H9 (cell line): ENCODE measurements at regions not wholly inside any gene's neighbourhood (a gene's known extent, or its start where the extent isn't known, plus 50 kb on each side); places are given as distances from the start of the nearest gene placed in this dataset.

Source experiments
- DNase-seq: peaks from one replicate; pipeline ENCODE4 v3.0.0-alpha.2; 2017
- H2AFZ ChIP-seq: one replicate; pipeline ENCODE4 v1.6.1; 2013; ENCODE audit warnings: mild to moderate bottlenecking, low read length, control low read depth, moderate library complexity
- H2AK5ac ChIP-seq: 2 replicates; pipeline ENCODE4 v1.6.1; 2013; ENCODE audit warnings: low read length, control low read depth, mixed read lengths; ENCODE audit not compliant: insufficient read length
- H2BK120ac ChIP-seq: one replicate; pipeline ENCODE4 v1.6.1; 2013; ENCODE audit warnings: low read depth, mild to moderate bottlenecking, low read length, control low read depth, inconsistent platforms; ENCODE audit not compliant: poor library complexity, severe bottlenecking
- H2BK12ac ChIP-seq: 2 replicates; pipeline ENCODE4 v1.6.1; 2013; ENCODE audit warnings: low read length, control low read depth, mixed read lengths, low read depth; ENCODE audit not compliant: insufficient read length
- H2BK15ac ChIP-seq: 2 replicates; pipeline ENCODE4 v1.6.1; 2013; ENCODE audit warnings: low read depth, low read length, control low read depth
- H2BK20ac ChIP-seq: one replicate; pipeline ENCODE4 v1.6.1; 2013; ENCODE audit warnings: low read depth, mild to moderate bottlenecking, low read length, control low read depth, inconsistent platforms; ENCODE audit not compliant: poor library complexity, severe bottlenecking
- H2BK5ac ChIP-seq: 2 replicates; pipeline ENCODE4 v1.6.1; 2013; ENCODE audit warnings: low read length, control low read depth, mixed read lengths; ENCODE audit not compliant: insufficient read length
- H3K14ac ChIP-seq: 2 replicates; pipeline ENCODE4 v1.6.1; 2013; ENCODE audit warnings: low read length, control low read depth; ENCODE audit not compliant: insufficient read depth
- H3K18ac ChIP-seq: 2 replicates; pipeline ENCODE4 v1.6.1; 2013; ENCODE audit warnings: low read depth, mild to moderate bottlenecking, mixed read lengths, low read length, control low read depth; ENCODE audit not compliant: insufficient read length
- H3K23ac ChIP-seq: 2 replicates; pipeline ENCODE4 v1.6.1; 2013; ENCODE audit warnings: low read length, control low read depth, mixed read lengths, low read depth; ENCODE audit not compliant: insufficient read length
- H3K23me2 ChIP-seq: 2 replicates; pipeline ENCODE4 v1.6.1; 2013; ENCODE audit warnings: low read depth, mild to moderate bottlenecking, mixed read lengths, low read length, control low read depth; ENCODE audit not compliant: insufficient read length, poor library complexity, severe bottlenecking
- H3K27ac ChIP-seq: 2 replicates; pipeline ENCODE4 v1.5.1; 2013; ENCODE audit warnings: low read length, control low read depth, mixed read lengths, low read depth; ENCODE audit not compliant: insufficient read length
- H3K27me3 ChIP-seq: 2 replicates; pipeline ENCODE4 v1.6.1; 2013; ENCODE audit warnings: low read length, control low read depth, inconsistent platforms; ENCODE audit not compliant: insufficient read depth
- H3K4ac ChIP-seq: 2 replicates; pipeline ENCODE4 v1.6.1; 2013; ENCODE audit warnings: low read depth, mild to moderate bottlenecking, control low read depth, inconsistent platforms, low read length, moderate library complexity
- H3K4me1 ChIP-seq: 2 replicates; pipeline ENCODE4 v1.6.1; 2013; ENCODE audit warnings: low read length, control low read depth, inconsistent platforms; ENCODE audit not compliant: insufficient read depth
- H3K4me2 ChIP-seq: 2 replicates; pipeline ENCODE4 v1.6.1; 2013; ENCODE audit warnings: low read length, control low read depth, mixed read lengths; ENCODE audit not compliant: insufficient read length, insufficient read depth
- H3K56ac ChIP-seq: 2 replicates; pipeline ENCODE4 v1.6.1; 2013; ENCODE audit warnings: low read depth, mild to moderate bottlenecking, mixed read lengths, low read length, control low read depth; ENCODE audit not compliant: insufficient read length
- H3K79me1 ChIP-seq: 2 replicates; pipeline ENCODE4 v1.6.1; 2013; ENCODE audit warnings: low read depth, mild to moderate bottlenecking, moderate library complexity, low read length, control low read depth, inconsistent platforms; ENCODE audit not compliant: insufficient read depth, poor library complexity, severe bottlenecking
- H3K79me2 ChIP-seq: 2 replicates; pipeline ENCODE4 v1.6.1; 2013; ENCODE audit warnings: low read length, control low read depth, inconsistent platforms; ENCODE audit not compliant: insufficient read depth
- H3K9ac ChIP-seq: 2 replicates; pipeline ENCODE4 v1.6.1; 2013; ENCODE audit warnings: low read length, control low read depth, mixed read lengths; ENCODE audit not compliant: insufficient read length; ENCODE audit errors: extremely low read depth
- H3K9me3 ChIP-seq: one replicate; pipeline ENCODE4 v1.6.1; 2013; ENCODE audit warnings: low read depth, low read length, inconsistent platforms; ENCODE audit not compliant: control insufficient read depth
- H3T11ph ChIP-seq: one replicate; pipeline ENCODE4 v1.6.1; 2013; ENCODE audit warnings: mild to moderate bottlenecking, low read length, control low read depth, inconsistent platforms
- H4K20me1 ChIP-seq: one replicate; pipeline ENCODE4 v1.6.1; 2013; ENCODE audit not compliant: control insufficient read depth, insufficient read length, insufficient read depth
- H4K5ac ChIP-seq: 2 replicates; pipeline ENCODE4 v1.6.1; 2013; ENCODE audit warnings: low read depth, mild to moderate bottlenecking, mixed read lengths, low read length, control low read depth; ENCODE audit not compliant: insufficient read length
- H4K8ac ChIP-seq: replicated peaks from 2 replicates; pipeline ENCODE4 v1.6.1; 2013; ENCODE audit warnings: low read length, control low read depth, mixed read lengths, low read depth; ENCODE audit not compliant: insufficient read length
- H4K91ac ChIP-seq: 2 replicates; pipeline ENCODE4 v1.6.1; 2013; ENCODE audit warnings: low read depth, mild to moderate bottlenecking, moderate library complexity, mixed read lengths, low read length, control low read depth; ENCODE audit not compliant: insufficient read length
- H3K27ac Mint-ChIP-seq, 3 experiments: 2 replicates in 2 of 3; 3 replicates in 1 of 3; pipeline ENCODE4 v1.8.0; 2020 to 2021; ENCODE audit warnings: mixed read lengths in 3 of 3, mild to moderate bottlenecking in 1 of 3, moderate library complexity in 1 of 3
- H3K27me3 Mint-ChIP-seq: 2 replicates; pipeline ENCODE4 v1.8.0; 2021; ENCODE audit warnings: low read depth, mild to moderate bottlenecking, moderate library complexity, mixed read lengths
- H3K36me3 Mint-ChIP-seq, 3 experiments: 2 replicates in 2 of 3; 3 replicates in 1 of 3; pipeline ENCODE4 v1.8.0; 2020 to 2021; ENCODE audit warnings: low read depth in 3 of 3, mixed read lengths in 3 of 3; ENCODE audit not compliant: insufficient read depth in 1 of 3
- H3K4me1 Mint-ChIP-seq, 2 experiments: 2 replicates each; pipeline ENCODE4 v1.8.0; 2020; ENCODE audit warnings: mixed read lengths in 2 of 2
- H3K4me3 Mint-ChIP-seq, 2 experiments: 2 replicates in 1 of 2; 3 replicates in 1 of 2; pipeline ENCODE4 v1.8.0; 2020 to 2021; ENCODE audit warnings: mild to moderate bottlenecking in 2 of 2, mixed read lengths in 2 of 2, moderate library complexity in 1 of 2
- H3K9me3 Mint-ChIP-seq, 2 experiments: 2 replicates in 1 of 2; 3 replicates in 1 of 2; pipeline ENCODE4 v1.8.0; 2020; ENCODE audit warnings: mild to moderate bottlenecking in 2 of 2, mixed read lengths in 2 of 2, moderate library complexity in 1 of 2
- WGBS: extraction: QIAGEN DNeasy Blood & Tissue Kit; methylation state at CpG from one replicate; pipeline ENCODE4 v1.1.7; 2013; ENCODE audit warnings: missing lambda C conversion rate, low lambda C conversion rate, mixed read lengths; ENCODE audit not compliant: insufficient read length; ENCODE audit errors: extremely low coverage; 5-methylcytosine and 5-hydroxymethylcytosine counted together
- TF ChIP-seq, protein P1 (sequence below): fragments of 200-600 bp; sonication (generic); conservative IDR thresholded peaks from 3 replicates; pipeline ENCODE4 v1.8.0; 2021; ENCODE audit warnings: antibody characterized with exemption, mild to moderate bottlenecking

DNA sequence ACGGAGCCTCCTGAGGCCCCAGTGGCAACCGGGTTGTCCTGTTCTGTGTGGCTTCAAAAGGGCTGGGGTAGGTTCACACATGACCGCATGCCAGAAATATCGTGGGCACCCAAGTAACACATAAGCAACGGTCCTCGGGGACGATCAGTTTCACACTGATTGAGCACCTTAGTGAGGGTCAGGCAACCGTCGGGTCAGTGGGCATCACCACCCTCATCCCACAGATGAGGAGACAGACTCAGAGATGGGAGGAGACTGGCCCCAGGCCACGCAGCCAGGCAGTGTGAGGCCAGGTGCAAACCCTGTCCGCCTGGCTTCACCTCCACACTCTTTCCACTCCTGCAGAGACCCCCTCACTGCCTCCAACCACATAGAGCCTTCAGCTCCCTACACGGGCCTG is 309.8 kb downstream of the MATN1 start:
- no peak for DNase-seq
- Histone ChIP-seq H2BK120ac (no peak overlapping the region), H3K56ac (no peak overlapping the region), H2BK5ac (no peak overlapping the region), H3K4me1 (no peaks in the 10 kb centered on the region), H3K27ac (no peak overlapping the region), H3K4ac (no peak overlapping the region), H3K23ac (no peak overlapping the region), H2BK20ac (no peak overlapping the region), H2BK15ac (no peak overlapping the region), H3K9ac (no peak overlapping the region), H3K18ac (no peak overlapping the region), H3K27me3 (no peaks in the 10 kb centered on the region), H3K4me2 (no peak overlapping the region), H4K91ac (no peak overlapping the region), H3K9me3 (no peaks in the 10 kb centered on the region), H4K5ac (no peak overlapping the region), H4K8ac (no peak overlapping the region), H2AK5ac (no peak overlapping the region), H3K79me1 (no peaks in the 10 kb centered on the region), H3K14ac (no peak overlapping the region), H3K79me2 (no peaks in the 10 kb centered on the region), H2BK12ac (no peak overlapping the region), H2AFZ (no peak overlapping the region), H4K20me1 (no peaks in the 10 kb centered on the region), H3K23me2 (no peaks in the 10 kb centered on the region), H3T11ph (no peak overlapping the region)
- TF ChIP-seq, protein P1, sequence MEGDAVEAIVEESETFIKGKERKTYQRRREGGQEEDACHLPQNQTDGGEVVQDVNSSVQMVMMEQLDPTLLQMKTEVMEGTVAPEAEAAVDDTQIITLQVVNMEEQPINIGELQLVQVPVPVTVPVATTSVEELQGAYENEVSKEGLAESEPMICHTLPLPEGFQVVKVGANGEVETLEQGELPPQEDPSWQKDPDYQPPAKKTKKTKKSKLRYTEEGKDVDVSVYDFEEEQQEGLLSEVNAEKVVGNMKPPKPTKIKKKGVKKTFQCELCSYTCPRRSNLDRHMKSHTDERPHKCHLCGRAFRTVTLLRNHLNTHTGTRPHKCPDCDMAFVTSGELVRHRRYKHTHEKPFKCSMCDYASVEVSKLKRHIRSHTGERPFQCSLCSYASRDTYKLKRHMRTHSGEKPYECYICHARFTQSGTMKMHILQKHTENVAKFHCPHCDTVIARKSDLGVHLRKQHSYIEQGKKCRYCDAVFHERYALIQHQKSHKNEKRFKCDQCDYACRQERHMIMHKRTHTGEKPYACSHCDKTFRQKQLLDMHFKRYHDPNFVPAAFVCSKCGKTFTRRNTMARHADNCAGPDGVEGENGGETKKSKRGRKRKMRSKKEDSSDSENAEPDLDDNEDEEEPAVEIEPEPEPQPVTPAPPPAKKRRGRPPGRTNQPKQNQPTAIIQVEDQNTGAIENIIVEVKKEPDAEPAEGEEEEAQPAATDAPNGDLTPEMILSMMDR, result no peak
- no CpG with 5 or more reads among the region's 12 CpGs for WGBS
- no peaks in the 10 kb centered on the region; a peak in 1 of 7 replicates for H3K36me3 Mint-ChIP-seq
- no peak overlapping the region for H3K4me3 Mint-ChIP-seq
- peaks cover 8% of the 10 kb centered on the region in 2 experiments for H3K4me1 Mint-ChIP-seq
- no peak overlapping the region for H3K27ac Mint-ChIP-seq
- H3K9me3 Mint-ChIP-seq, result no peaks in the 10 kb centered on the region
- H3K27me3 Mint-ChIP-seq, result peaks cover 4% of the 10 kb centered on the region
